ENCODE measurements at regions not wholly inside any gene's neighbourhood (a gene's known extent, or its start where the extent isn't known, plus 50 kb on each side); places are given as distances from the start of the nearest gene placed in this dataset.
A peak's percentile ranks its signal among the peaks of the same experiment; 100 is the strongest.

GRCh38 chr13:55347528-55347927, 1793.2 kb upstream of the PRR20A start:
- Histone ChIP-seq H3K4me3 (ENCODE audit: low read depth, low read length) (no peak overlapping the region), H3K36me3 (no peaks in the 10 kb centered on the region), H3K9me3 (no peaks in the 10 kb centered on the region), H3K4me1 (no peaks in the 10 kb centered on the region), H3K27me3 (no peaks in the 10 kb centered on the region)
- DNase-seq = no peak
- no peak for TF ChIP-seq CTCF (IDR thresholded peaks at IDR 0.05; ENCODE audit: low read depth, low read length)

- Histone ChIP-seq H3K4me3 (ENCODE audit: low read depth, low read length) (no peak overlapping the region), H3K9me3 (no peaks in the 10 kb centered on the region), H3K27me3 (no peaks in the 10 kb centered on the region), H3K4me1 (no peaks in the 10 kb centered on the region; the same call in 1 of the 2 replicates), H3K36me3 (no peaks in the 10 kb centered on the region)
- TF ChIP-seq CTCF (IDR thresholded peaks at IDR 0.05; ENCODE audit: low read depth, low read length) = peak; percentile 33
- DNase-seq = no peak
Observed at GRCh38 chr13:55359067-55359466, 1781.7 kb upstream of the PRR20A start.

GRCh38 chr13:55361141-55361540, 1779.6 kb upstream of the PRR20A start:
- H3K4me1 ChIP-seq = no peaks in the 10 kb centered on the region; the same call in 1 of the 2 replicates
- H3K36me3 ChIP-seq = no peaks in the 10 kb centered on the region
- H3K9me3 ChIP-seq = no peaks in the 10 kb centered on the region
- H3K27me3 ChIP-seq = no peaks in the 10 kb centered on the region
- H3K4me3 ChIP-seq (ENCODE audit: low read depth, low read length) = no peak overlapping the region
- no peak for DNase-seq
- no peak for TF ChIP-seq CTCF (IDR thresholded peaks at IDR 0.05; ENCODE audit: low read depth, low read length)

- no peaks in the 10 kb centered on the region for H3K27me3 ChIP-seq
- no peaks in the 10 kb centered on the region for H3K36me3 ChIP-seq
- no peak for DNase-seq
- TF ChIP-seq CTCF (IDR thresholded peaks at IDR 0.05; ENCODE audit: low read depth, low read length) = no peak
- no peaks in the 10 kb centered on the region for H3K9me3 ChIP-seq
- no peak overlapping the region for H3K4me3 ChIP-seq (ENCODE audit: low read depth, low read length)
- 0 out of 2 replicates have a peak, but pooled peaks cover 3% of the 10 kb centered on the region for H3K4me1 ChIP-seq
Observed at GRCh38 chr13:55366676-55367075, 1774.0 kb upstream of the PRR20A start.

- no peaks in the 10 kb centered on the region for H3K27me3 ChIP-seq
- H3K36me3 ChIP-seq = no peaks in the 10 kb centered on the region
- no peak overlapping the region for H3K4me3 ChIP-seq (ENCODE audit: low read depth, low read length)
- 0 out of 2 replicates have a peak, but pooled peaks cover 2% of the 10 kb centered on the region for H3K4me1 ChIP-seq
- H3K9me3 ChIP-seq = no peaks in the 10 kb centered on the region
- no peak for DNase-seq
- no peak for TF ChIP-seq CTCF (IDR thresholded peaks at IDR 0.05; ENCODE audit: low read depth, low read length)
Observed at GRCh38 chr13:55394470-55394869, 1746.2 kb upstream of the PRR20A start.

- Histone ChIP-seq H3K36me3 (no peaks in the 10 kb centered on the region), H3K27me3 (no peaks in the 10 kb centered on the region), H3K4me1 (no peaks in the 10 kb centered on the region), H3K4me3 (ENCODE audit: low read depth, low read length) (no peak overlapping the region), H3K9me3 (no peaks in the 10 kb centered on the region)
- no peak for TF ChIP-seq CTCF (IDR thresholded peaks at IDR 0.05; ENCODE audit: low read depth, low read length)
- no peak for DNase-seq
Observed at GRCh38 chr13:55402870-55403269, 1737.8 kb upstream of the PRR20A start.
